Loucy (cell line): ENCODE measurements at regions not wholly inside any gene's neighbourhood (a gene's known extent, or its start where the extent isn't known, plus 50 kb on each side); places are given as distances from the start of the nearest gene placed in this dataset.

Experiments
- H2AFZ ChIP-seq: fragments of 200-600 bp; sonication (generic); 2 replicates; pipeline ENCODE4 v1.6.0; 2016; ENCODE audit warnings: antibody characterized with exemption, mild to moderate bottlenecking, low read length, moderate library complexity
- H3F3A ChIP-seq: fragments of 200-600 bp; 2 replicates; pipeline ENCODE4 v1.6.0; 2016; ENCODE audit warnings: antibody characterized with exemption, low read depth, mild to moderate bottlenecking
- H3K27me3 ChIP-seq: fragments of 200-600 bp; sonication (generic); 2 replicates; pipeline ENCODE4 v1.6.1; 2014; ENCODE audit warnings: low read length, mild to moderate bottlenecking; ENCODE audit not compliant: insufficient read depth, poor library complexity, severe bottlenecking
- H3K36me3 ChIP-seq: fragments of 200-600 bp; sonication (generic); 2 replicates; pipeline ENCODE4 v1.6.1; 2016; ENCODE audit warnings: low read length; ENCODE audit not compliant: insufficient read depth
- H3K4me1 ChIP-seq: fragments of 200-600 bp; sonication (generic); 2 replicates; pipeline ENCODE4 v1.5.1; 2014; ENCODE audit warnings: low read length, mild to moderate bottlenecking; ENCODE audit not compliant: insufficient read depth, poor library complexity, severe bottlenecking
- H3K4me2 ChIP-seq: fragments of 200-600 bp; sonication (generic); 2 replicates; pipeline ENCODE4 v1.6.0; 2014; ENCODE audit warnings: antibody characterized with exemption, low read length, low read depth, mild to moderate bottlenecking; ENCODE audit not compliant: poor library complexity, severe bottlenecking
- H3K4me3 ChIP-seq: fragments of 200-600 bp; sonication (generic); 2 replicates; pipeline ENCODE4 v1.5.1; 2014; ENCODE audit warnings: low read length, mild to moderate bottlenecking, mixed read lengths; ENCODE audit not compliant: poor library complexity, severe bottlenecking
- H3K79me2 ChIP-seq: fragments of 200-600 bp; sonication (generic); 2 replicates; pipeline ENCODE4 v1.6.1; 2014; ENCODE audit warnings: low read length; ENCODE audit not compliant: insufficient read depth
- H3K9ac ChIP-seq: fragments of 200-600 bp; sonication (generic); 2 replicates; pipeline ENCODE4 v1.6.0; 2014; ENCODE audit warnings: mild to moderate bottlenecking, low read depth, low read length, moderate library complexity; ENCODE audit not compliant: poor library complexity, severe bottlenecking
- H3K9me2 ChIP-seq: fragments of 200-600 bp; sonication (generic); replicated peaks from 2 replicates; pipeline ENCODE4 v1.6.1; 2016; ENCODE audit warnings: low read depth, low read length, mixed read lengths
- H3K9me3 ChIP-seq: fragments of 200-600 bp; sonication (generic); 2 replicates; pipeline ENCODE4 v1.6.1; 2014; ENCODE audit warnings: mild to moderate bottlenecking, antibody characterized with exemption, low read length, low read depth; ENCODE audit not compliant: insufficient read depth
- H4K20me1 ChIP-seq: fragments of 200-600 bp; sonication (generic); 2 replicates; pipeline ENCODE4 v1.6.0; 2014; ENCODE audit warnings: antibody characterized with exemption, low read length, mild to moderate bottlenecking; ENCODE audit not compliant: insufficient read depth, poor library complexity, severe bottlenecking
- EZH2phosphoT487 ChIP-seq: fragments of 200-600 bp; IDR thresholded peaks from 2 replicates; pipeline ENCODE4 v1.6.1; 2018; ENCODE audit warnings: antibody characterized with exemption, mild to moderate bottlenecking, moderate library complexity, borderline replicate concordance
- TF ChIP-seq, protein P1 (sequence below): fragments of 200-600 bp; sonication (generic); conservative IDR thresholded peaks from 2 replicates; pipeline ENCODE4 v1.5.1; 2014; ENCODE audit warnings: mild to moderate bottlenecking, antibody characterized with exemption, low read length

DNA sequence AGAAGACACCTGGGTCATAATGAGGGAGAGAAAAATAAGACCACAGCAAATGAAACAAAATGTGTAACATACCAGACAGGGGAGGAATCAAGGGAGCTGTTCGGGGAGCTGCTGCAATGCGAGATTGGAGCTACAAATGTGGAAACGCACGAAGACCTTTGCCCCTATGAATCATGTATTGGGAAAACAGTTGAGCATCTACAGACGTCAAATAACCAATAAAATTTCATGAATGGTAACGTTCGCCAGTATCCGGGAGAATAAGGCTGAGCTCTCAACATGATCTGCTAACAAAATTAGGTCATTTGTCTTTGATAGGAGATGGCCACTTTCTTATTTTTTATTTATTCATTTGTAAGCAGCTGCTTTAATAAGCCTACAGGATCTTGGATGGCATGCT, 486.2 kb upstream of the RBFOX1 start:
- TF ChIP-seq, protein P1, sequence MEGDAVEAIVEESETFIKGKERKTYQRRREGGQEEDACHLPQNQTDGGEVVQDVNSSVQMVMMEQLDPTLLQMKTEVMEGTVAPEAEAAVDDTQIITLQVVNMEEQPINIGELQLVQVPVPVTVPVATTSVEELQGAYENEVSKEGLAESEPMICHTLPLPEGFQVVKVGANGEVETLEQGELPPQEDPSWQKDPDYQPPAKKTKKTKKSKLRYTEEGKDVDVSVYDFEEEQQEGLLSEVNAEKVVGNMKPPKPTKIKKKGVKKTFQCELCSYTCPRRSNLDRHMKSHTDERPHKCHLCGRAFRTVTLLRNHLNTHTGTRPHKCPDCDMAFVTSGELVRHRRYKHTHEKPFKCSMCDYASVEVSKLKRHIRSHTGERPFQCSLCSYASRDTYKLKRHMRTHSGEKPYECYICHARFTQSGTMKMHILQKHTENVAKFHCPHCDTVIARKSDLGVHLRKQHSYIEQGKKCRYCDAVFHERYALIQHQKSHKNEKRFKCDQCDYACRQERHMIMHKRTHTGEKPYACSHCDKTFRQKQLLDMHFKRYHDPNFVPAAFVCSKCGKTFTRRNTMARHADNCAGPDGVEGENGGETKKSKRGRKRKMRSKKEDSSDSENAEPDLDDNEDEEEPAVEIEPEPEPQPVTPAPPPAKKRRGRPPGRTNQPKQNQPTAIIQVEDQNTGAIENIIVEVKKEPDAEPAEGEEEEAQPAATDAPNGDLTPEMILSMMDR: no peak
- no peak for TF ChIP-seq EZH2phosphoT487
- no peak overlapping the region for H3K9ac ChIP-seq
- H3K4me3 ChIP-seq: no peak overlapping the region
- H3K4me1 ChIP-seq: no peaks in the 10 kb centered on the region
- H4K20me1 ChIP-seq: no peaks in the 10 kb centered on the region
- no peaks in the 10 kb centered on the region for H3K9me3 ChIP-seq
- no peaks in the 10 kb centered on the region for H3K27me3 ChIP-seq
- no peaks in the 10 kb centered on the region for H3F3A ChIP-seq
- H3K79me2 ChIP-seq: no peaks in the 10 kb centered on the region
- H2AFZ ChIP-seq: no peak overlapping the region
- H3K4me2 ChIP-seq: no peak overlapping the region
- H3K9me2 ChIP-seq: no peaks in the 10 kb centered on the region
- no peaks in the 10 kb centered on the region for H3K36me3 ChIP-seq

DNA sequence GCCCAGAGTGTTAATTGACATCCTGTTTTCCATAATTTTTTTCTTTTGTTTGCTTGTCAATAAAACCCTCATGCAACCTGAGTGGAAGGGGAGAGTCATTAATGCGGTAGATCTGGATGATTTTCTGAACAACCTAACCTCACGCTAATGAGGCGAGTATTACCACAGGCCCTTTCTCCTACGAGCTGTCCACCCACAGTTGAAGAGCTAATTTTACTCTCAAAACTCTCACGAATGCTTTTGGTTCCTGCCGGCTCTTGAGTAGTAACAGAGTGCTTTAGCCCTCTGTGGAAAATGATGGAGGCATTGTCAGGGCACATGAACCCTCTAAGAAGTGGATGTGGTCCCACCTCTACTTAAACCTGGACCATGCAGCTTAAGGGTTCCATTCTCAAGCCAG, 491.3 kb upstream of the RBFOX1 start:
- Histone ChIP-seq H3F3A (no peaks in the 10 kb centered on the region), H3K4me1 (no peaks in the 10 kb centered on the region), H3K4me2 (no peak overlapping the region), H4K20me1 (no peaks in the 10 kb centered on the region), H2AFZ (no peak overlapping the region), H3K27me3 (no peaks in the 10 kb centered on the region), H3K79me2 (no peaks in the 10 kb centered on the region), H3K9me3 (no peaks in the 10 kb centered on the region), H3K9ac (no peak overlapping the region), H3K36me3 (no peaks in the 10 kb centered on the region), H3K9me2 (no peaks in the 10 kb centered on the region), H3K4me3 (no peak overlapping the region)
- TF ChIP-seq, protein P1: no peak
- no peak for TF ChIP-seq EZH2phosphoT487

DNA sequence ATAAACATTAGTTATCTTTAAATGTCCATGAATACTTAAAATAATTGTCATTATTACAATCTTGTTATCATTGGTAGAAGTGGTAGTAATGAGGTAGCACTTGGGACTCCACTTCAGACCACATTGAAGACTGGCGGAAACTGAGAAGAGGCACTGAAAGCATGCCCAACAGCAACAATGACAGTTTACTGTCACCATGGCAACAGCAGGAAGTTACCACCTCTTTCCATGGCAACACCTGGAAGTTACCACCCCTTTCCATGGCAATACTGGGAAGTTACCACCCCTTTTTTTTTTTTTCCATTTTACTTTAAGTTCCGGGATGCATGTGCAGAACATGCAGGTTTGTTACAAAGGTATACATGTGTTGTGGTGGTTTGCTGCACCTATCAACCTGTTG, 494.9 kb upstream of the RBFOX1 start:
- Histone ChIP-seq H3F3A (no peaks in the 10 kb centered on the region), H2AFZ (no peak overlapping the region), H3K27me3 (no peaks in the 10 kb centered on the region), H3K9ac (no peak overlapping the region), H3K36me3 (no peaks in the 10 kb centered on the region), H4K20me1 (no peaks in the 10 kb centered on the region), H3K4me3 (no peak overlapping the region), H3K9me3 (no peaks in the 10 kb centered on the region), H3K4me1 (no peaks in the 10 kb centered on the region), H3K79me2 (no peaks in the 10 kb centered on the region), H3K9me2 (no peaks in the 10 kb centered on the region), H3K4me2 (no peak overlapping the region)
- TF ChIP-seq EZH2phosphoT487: no peak
- TF ChIP-seq, protein P1: no peak
